A549 (cell line): ENCODE measurements at regions not wholly inside any gene's neighbourhood (a gene's known extent, or its start where the extent isn't known, plus 50 kb on each side); places are given as distances from the start of the nearest gene placed in this dataset.

Experiments
- CTCF ChIP-seq: fragments of >200 bp; sonication (Bioruptor Twin); formaldehyde crosslinking; IDR thresholded peaks from 3 replicates; pipeline ENCODE4 v1.5.1; 2016
- ESRRA ChIP-seq: fragments of 150-350 bp; IDR thresholded peaks from 2 replicates; pipeline ENCODE4 v1.6.1; 2014; ENCODE audit warnings: mild to moderate bottlenecking, low read length, borderline replicate concordance
- MAFK ChIP-seq: fragments of 450-650 bp; IDR thresholded peaks from 2 replicates; pipeline ENCODE4 v1.6.1; 2014; ENCODE audit not compliant: partially characterized antibody
- MAZ ChIP-seq: fragments of 150-350 bp; IDR thresholded peaks from 2 replicates; pipeline ENCODE4 v1.6.1; 2014; ENCODE audit warnings: antibody characterized with exemption, low read depth, low read length, borderline replicate concordance
- NFE2L2 ChIP-seq: fragments of 150-350 bp; conservative IDR thresholded peaks from 2 replicates; pipeline ENCODE4 v1.6.1; 2014; ENCODE audit warnings: low read length
- ZFP36 ChIP-seq: fragments of 450-650 bp; IDR thresholded peaks from 2 replicates; pipeline ENCODE4 v1.6.1; 2014; ENCODE audit warnings: borderline replicate concordance; ENCODE audit not compliant: partially characterized antibody

GRCh38 chr3:29050155-29050554 is 230.7 kb upstream of the RBMS3 start:
- TF ChIP-seq CTCF = no peak
- TF ChIP-seq ESRRA = no peak
- no peak for TF ChIP-seq ZFP36
- no peak for TF ChIP-seq MAFK
- TF ChIP-seq MAZ = no peak
- TF ChIP-seq NFE2L2 = no peak
